Breast epithelium (tissue), 4 donors: ENCODE measurements at regions not wholly inside any gene's neighbourhood (a gene's known extent, or its start where the extent isn't known, plus 50 kb on each side); places are given as distances from the start of the nearest gene placed in this dataset.

Source experiments
- DNase-seq, 2 donors: peaks; one replicate each; pipeline ENCODE4 v3.0.0-alpha.2; 2019; ENCODE audit warnings: low spot score in 2 of 2
- H3K27ac ChIP-seq, 2 donors: fragments of 200-600 bp; sonication (generic) in 1 of 2; one replicate each; pipeline ENCODE4 v1.5.1; 2016 to 2019; ENCODE audit warnings: mild to moderate bottlenecking in 1 of 2
- H3K27me3 ChIP-seq, 2 donors: fragments of 200-600 bp; sonication (generic) in 1 of 2; one replicate each; pipeline versions ENCODE4 v1.5.1 to v1.6.0; 2017 to 2019; ENCODE audit warnings: control low read depth in 1 of 2, mild to moderate bottlenecking in 1 of 2
- H3K36me3 ChIP-seq: fragments of 200-600 bp; one replicate; pipeline ENCODE4 v1.5.1; 2019
- H3K4me1 ChIP-seq, 2 donors: fragments of 200-600 bp; sonication (generic); one replicate each; pipeline ENCODE4 v1.5.1; 2016 to 2019; ENCODE audit warnings: control low read depth in 1 of 2
- H3K4me3 ChIP-seq, 3 donors: fragments of 200-600 bp; sonication (generic); 1 replicate in 2 of 3; 2 replicates in 1 of 3; pipeline ENCODE4 v1.5.1; 2016 to 2019; ENCODE audit warnings: mild to moderate bottlenecking in 3 of 3, moderate library complexity in 2 of 3
- H3K9me3 ChIP-seq, 2 donors: fragments of 200-600 bp; sonication (generic) in 1 of 2; one replicate each; pipeline ENCODE4 v1.5.1; 2016 to 2019; ENCODE audit warnings: control low read depth in 1 of 2
- CTCF ChIP-seq, 3 donors: fragments of 450-650 bp; IDR thresholded peaks; one replicate each; pipeline ENCODE4 v1.5.1; 2016 to 2017; ENCODE audit warnings: antibody characterized with exemption in 3 of 3, mild to moderate bottlenecking in 3 of 3, moderate library complexity in 3 of 3
- POLR2A ChIP-seq: fragments of 450-650 bp; IDR thresholded peaks from one replicate; pipeline ENCODE4 v1.6.1; 2016; ENCODE audit warnings: antibody characterized with exemption, mild to moderate bottlenecking, moderate library complexity
- POLR2AphosphoS5 ChIP-seq, 3 donors: sonication (generic); formaldehyde crosslinking; IDR thresholded peaks; one replicate each; pipeline ENCODE4 v1.6.1; 2017; ENCODE audit warnings: antibody characterized with exemption in 3 of 3
- intact Hi-C: fragments of 100-400 bp; cut with DNase I; formaldehyde crosslinking; loops from one replicate; pipeline ENCODE4 v1.15.1; 2023; ENCODE audit warnings: low total_unique reads

GRCh38 chr7:38052786-38053185 is 125.3 kb upstream of the STARD3NL start:
- Histone ChIP-seq H3K9me3 (peaks cover 8 to 20% of the 10 kb centered on the region in 2 donors), H3K36me3 (no peaks in the 10 kb centered on the region), H3K27ac (no peak overlapping the region), H3K4me1 (no peaks in the 10 kb centered on the region), H3K27me3 (no peaks in the 10 kb centered on the region), H3K4me3 (no peak overlapping the region)
- intact Hi-C loops, result no loop called here
- TF ChIP-seq CTCF (IDR thresholded peaks at IDR 0.05), result no peak
- no peak for TF ChIP-seq POLR2A
- no peak for TF ChIP-seq POLR2AphosphoS5 (IDR thresholded peaks at IDR 0.05)
- no peak for DNase-seq

GRCh38 chr7:38054199-38054598 is 123.8 kb upstream of the STARD3NL start:
- TF ChIP-seq POLR2A (no peak), POLR2AphosphoS5 (IDR thresholded peaks at IDR 0.05) (no peak), CTCF (IDR thresholded peaks at IDR 0.05) (no peak)
- DNase-seq, result no peak
- Histone ChIP-seq H3K27me3 (no peaks in the 10 kb centered on the region), H3K27ac (no peak overlapping the region), H3K4me3 (no peak overlapping the region), H3K4me1 (no peaks in the 10 kb centered on the region), H3K36me3 (no peaks in the 10 kb centered on the region), H3K9me3 (peaks cover 7% of the 10 kb centered on the region in 2 donors)
- intact Hi-C loops, result no loop called here

GRCh38 chr7:38057829-38058228 is 120.2 kb upstream of the STARD3NL start:
- intact Hi-C loops, result no loop called here
- Histone ChIP-seq H3K4me3 (no peak overlapping the region), H3K4me1 (no peaks in the 10 kb centered on the region), H3K27ac (no peak overlapping the region), H3K36me3 (no peaks in the 10 kb centered on the region), H3K27me3 (no peaks in the 10 kb centered on the region), H3K9me3 (no peaks in the 10 kb centered on the region)
- no peak for TF ChIP-seq POLR2AphosphoS5 (IDR thresholded peaks at IDR 0.05)
- no peak for DNase-seq

- Histone ChIP-seq H3K36me3 (no peaks in the 10 kb centered on the region), H3K27ac (no peak overlapping the region), H3K4me3 (no peak overlapping the region), H3K4me1 (no peaks in the 10 kb centered on the region), H3K9me3 (no peaks in the 10 kb centered on the region), H3K27me3 (no peaks in the 10 kb centered on the region)
- TF ChIP-seq POLR2AphosphoS5 (IDR thresholded peaks at IDR 0.05) (no peak), POLR2A (no peak), CTCF (IDR thresholded peaks at IDR 0.05) (no peak)
- DNase-seq, result no peak
- intact Hi-C loops, result no loop called here
Measured at GRCh38 chr7:38060116-38060515, 117.9 kb upstream of the STARD3NL start.

- H3K27ac ChIP-seq, result no peak overlapping the region
- no peaks in the 10 kb centered on the region for H3K36me3 ChIP-seq
- intact Hi-C loops, result no loop called here
- TF ChIP-seq POLR2A (no peak), POLR2AphosphoS5 (IDR thresholded peaks at IDR 0.05) (no peak), CTCF (IDR thresholded peaks at IDR 0.05) (no peak)
- H3K4me1 ChIP-seq, result no peaks in the 10 kb centered on the region
- H3K4me3 ChIP-seq, result no peak overlapping the region
- H3K9me3 ChIP-seq, result no peaks in the 10 kb centered on the region
- no peaks in the 10 kb centered on the region for H3K27me3 ChIP-seq
- DNase-seq, result no peak
Measured at GRCh38 chr7:38060637-38061036, 117.4 kb upstream of the STARD3NL start.

- intact Hi-C loops, result no loop called here
- no peaks in the 10 kb centered on the region for H3K27me3 ChIP-seq
- no peaks in the 10 kb centered on the region for H3K4me1 ChIP-seq
- H3K36me3 ChIP-seq, result no peaks in the 10 kb centered on the region
- no peak overlapping the region for H3K4me3 ChIP-seq
- no peak for DNase-seq
- TF ChIP-seq CTCF (IDR thresholded peaks at IDR 0.05), result no peak
- no peak for TF ChIP-seq POLR2AphosphoS5 (IDR thresholded peaks at IDR 0.05)
- no peak for TF ChIP-seq POLR2A
- H3K27ac ChIP-seq, result no peak overlapping the region
- no peaks in the 10 kb centered on the region for H3K9me3 ChIP-seq
Measured at GRCh38 chr7:38066391-38066790, 111.7 kb upstream of the STARD3NL start.
